Umbilical cord (tissue), 1 donor: ENCODE measurements at regions not wholly inside any gene's neighbourhood (a gene's known extent, or its start where the extent isn't known, plus 50 kb on each side); places are given as distances from the start of the nearest gene placed in this dataset.

Experiments
- DNase-seq: peaks from one replicate; pipeline ENCODE4 v3.0.0-alpha.2; 2015; ENCODE audit warnings: low spot score

DNA sequence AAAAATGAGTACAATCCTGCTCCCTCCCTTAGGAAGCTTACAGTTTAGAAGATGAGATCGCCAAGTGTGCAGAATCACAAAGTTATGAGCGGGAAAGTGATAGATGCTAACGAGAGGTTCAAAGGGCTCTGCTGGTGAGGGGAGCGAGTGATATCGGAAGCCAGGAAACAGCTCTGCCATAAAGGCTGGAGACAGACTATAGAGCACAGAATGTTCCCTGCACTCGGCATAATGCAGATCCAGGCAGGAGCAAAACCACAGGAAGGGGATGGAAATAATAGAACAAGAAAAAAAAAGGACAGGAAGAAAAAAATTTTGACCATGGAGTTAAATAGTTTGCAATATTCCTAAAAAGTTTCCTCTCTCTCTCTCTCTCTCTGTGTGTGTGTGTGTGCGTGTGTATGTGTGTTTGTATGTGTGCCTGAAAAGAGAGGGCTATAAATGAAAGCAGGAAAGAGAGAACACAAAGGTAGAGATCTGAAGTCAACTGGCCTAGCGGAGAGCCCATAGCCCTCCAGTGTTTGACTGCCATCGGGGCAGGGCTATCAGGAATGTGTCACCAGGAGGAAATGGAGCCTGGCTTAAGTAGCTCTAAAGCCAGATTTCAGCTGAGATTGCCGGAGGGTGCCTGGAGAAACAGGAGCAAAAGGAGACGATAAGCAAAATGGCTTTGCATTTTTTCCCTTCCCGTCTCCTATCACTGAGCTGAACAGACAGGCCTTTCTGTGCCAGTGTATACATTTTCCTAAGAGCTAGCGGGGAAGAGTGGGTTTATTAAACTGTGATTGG, 175.8 kb upstream of the LYZL1 start:
- peak; percentile 68 for DNase-seq

DNA sequence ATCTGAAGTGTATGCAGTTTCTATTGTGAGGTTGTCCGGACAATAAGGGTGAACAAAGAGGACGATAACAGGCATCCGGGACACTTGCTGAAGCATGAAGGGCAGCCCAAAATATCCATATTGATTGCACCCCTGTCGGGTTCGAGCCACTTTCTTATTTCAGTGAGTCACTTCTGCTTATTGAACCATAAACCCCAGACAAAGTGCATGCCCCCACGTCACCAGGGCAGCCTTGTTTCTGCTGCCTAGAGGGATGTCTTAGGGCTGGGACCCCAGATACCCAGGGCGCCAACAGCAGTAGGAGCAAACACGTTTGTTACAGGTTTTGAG, 175.3 kb upstream of the LYZL1 start:
- DNase-seq, result no peak

DNA sequence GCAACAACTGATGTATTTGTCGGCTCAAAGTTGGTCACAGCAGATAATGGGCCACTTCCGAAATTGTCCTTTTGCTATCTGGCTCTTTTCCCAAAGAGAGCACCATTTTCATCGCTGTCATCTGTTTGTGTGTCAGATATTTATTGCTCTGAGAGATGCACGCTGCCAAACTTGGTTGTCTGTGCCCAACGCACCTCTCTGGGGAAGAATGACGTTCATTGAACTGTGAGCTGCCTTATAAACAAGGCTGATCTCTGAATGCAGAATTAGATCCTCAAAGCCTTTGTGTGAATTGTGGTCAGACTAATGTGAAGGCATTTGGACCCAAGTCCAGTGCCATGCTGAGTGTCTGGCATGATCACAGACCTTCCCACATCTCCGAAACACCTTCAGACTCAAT, 174.7 kb upstream of the LYZL1 start:
- DNase-seq, result no peak

DNA sequence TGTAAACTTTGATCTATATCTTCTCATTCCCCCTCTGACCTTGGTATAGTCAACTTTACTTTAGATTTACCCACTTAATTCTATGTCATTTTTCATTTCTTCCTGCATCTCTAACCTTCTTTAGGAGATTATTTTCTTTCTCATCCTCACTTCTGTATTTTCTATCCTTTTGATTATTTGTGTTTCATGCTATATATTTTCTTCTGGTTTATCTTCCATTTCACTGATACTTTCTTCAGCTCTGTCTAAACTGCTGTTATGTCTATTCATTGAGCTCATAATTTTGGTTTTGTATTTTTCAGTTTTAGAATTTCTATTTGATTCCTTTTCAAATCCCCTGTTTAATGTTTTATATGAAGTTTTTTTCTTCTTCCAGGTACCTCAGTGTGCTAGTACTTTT, 171.1 kb upstream of the LYZL1 start:
- no peak for DNase-seq

DNA sequence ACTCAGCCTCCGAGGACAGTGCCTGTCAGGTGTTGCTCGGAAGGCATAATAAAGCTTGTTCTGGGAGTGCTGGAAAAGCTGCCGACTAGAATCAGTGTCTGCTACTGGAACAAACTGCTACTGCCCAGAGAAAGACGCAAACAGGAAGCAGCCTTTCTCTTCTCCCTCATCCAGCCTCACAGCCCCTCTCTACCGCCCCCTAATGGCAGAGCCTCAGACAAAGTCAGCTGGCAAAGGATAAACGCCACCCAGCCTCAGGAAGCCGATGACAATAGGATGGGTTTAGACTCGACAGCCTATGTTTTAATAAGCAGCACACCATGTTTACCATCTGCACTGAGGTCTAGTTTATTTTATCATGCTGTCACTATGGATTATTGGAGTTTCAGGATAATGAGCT, 169.5 kb upstream of the LYZL1 start:
- DNase-seq, result no peak

DNA sequence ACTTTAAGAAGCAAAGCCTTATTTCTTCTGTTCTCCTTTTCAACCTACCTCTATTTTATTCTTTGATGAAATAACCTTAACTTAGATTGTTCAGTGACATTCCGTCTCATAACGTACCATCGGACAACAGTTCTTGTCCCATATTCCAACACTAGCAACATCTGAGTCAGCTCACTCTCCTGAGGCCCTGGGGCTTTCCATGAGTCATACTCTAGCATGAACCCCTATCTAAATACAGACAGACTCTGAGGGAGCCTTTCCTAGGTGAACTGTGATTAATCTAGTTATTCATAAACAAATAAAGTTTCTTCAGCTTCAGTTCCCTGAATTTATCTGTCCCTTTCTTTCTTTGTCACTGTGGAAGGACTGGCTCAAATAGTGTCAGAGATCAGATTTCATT, 168.7 kb upstream of the LYZL1 start:
- peak; percentile 77 for DNase-seq

DNA sequence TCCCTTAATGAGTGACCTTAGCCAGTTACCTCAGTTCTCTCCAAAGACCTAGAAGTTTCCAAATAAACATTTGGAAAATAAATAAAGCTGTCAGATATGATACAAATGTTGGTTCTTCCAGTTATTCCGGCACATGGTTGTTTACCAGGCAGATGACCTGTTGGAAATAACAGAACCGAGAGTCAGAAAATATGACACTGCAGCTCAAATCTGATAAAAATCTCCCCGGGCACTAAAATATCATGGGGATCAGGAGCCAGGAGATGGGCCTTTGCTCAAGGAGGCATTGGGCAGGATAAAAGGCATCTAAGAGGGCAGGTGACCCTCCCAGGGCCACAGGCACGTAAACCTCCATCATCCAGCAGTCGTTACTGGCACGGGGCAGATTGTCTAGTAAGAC, 164.0 kb upstream of the LYZL1 start:
- DNase-seq, result no peak

DNA sequence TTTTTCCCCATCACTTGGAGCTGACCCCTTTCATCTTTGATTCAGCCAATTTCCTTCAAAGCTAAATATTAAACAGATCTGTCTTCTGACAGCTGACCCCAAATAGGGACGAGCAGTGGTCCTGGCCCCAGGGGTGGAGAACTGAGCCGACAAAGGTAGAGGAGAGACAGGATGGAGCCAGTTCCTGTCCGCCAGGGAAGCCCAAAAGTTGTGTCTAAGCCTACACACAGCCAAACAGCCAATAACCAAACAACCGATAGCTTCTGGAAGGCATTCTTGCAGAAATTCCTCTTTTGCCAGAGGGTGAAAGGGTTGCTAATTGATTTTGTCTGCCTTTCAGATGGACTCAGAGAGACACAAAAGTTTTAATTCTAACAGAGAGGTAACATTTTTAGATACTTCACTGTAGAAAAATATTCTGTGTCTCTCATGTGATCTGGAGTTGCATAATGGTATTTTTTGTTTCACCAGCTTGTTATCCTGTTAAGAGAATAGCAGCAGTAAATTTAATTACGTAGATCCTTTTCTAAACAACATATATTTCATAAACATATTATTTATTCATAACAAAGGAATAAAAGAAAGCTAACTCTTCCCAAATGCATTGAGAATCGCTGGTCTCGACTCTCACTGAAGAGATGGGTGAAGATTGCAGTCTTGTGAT, 161.7 kb upstream of the LYZL1 start:
- no peak for DNase-seq

DNA sequence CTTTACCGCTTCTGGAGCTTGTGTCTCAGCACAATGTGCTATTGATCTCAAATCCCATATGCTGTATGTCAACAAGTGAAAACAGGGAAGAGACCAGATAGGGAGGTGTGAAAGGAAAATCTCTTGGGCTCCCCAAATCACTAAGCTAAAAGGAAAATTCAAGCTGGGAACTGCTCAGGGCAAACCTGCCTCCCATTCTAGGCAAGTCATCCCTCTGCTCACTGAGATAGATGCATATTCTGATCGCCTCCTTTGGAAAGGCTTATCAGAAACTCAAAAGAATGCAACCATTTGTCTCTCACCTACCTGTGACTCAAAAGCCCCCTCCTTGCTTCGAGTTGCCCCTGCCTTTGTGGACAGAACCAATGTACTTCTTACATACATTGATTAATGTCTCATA, 161.1 kb upstream of the LYZL1 start:
- DNase-seq, result no peak

DNA sequence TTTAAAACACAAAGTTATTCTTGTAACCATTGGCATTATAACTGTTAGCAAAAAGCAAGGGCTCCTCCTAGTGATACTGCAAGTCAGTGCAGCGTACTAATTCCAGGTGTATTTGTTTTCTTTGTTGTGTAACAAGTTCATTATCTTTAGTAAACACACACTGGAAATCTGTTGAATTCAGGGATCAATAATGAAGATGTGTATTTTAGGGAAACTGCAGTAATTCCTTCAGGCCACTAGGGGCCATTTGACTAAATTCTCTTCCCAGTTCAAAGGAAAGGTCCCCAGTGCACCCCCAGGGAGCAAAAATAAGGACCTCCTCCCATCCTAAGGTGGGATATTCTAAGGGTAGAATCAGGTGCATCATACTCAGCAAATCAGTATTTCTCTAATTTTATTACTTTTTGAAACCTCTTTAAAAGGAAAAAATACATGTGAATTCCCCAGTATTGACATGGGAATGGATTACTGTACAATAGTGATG, 158.6 kb upstream of the LYZL1 start:
- no peak for DNase-seq

DNA sequence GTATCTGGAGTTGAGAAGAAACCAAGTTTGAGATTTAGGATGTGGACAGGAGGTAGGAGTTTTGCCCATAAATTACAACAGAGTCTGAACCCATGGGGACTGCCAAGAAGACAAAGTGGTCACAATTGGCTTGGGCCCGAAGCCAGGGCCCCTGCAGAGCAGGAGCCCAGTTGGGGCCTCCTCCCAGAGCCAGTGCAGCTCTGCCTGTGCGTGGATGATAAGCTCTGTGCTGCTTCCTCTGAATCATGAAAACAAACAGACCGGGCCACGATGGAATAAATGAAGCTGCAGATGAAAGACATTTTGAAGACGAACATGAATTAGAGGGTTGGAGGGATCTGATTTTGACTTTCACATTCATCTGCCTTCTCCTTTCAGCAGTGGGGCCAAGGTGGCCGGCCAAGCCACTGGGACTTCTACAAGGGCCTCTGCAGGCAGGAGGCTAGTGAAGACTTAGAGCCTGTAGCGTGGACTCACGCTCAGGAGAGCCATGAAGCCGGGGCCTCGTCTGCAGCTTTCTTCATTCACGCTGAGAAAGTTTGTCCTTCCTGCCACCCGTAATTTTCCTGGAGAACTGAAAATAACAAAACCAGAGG, 156.8 kb upstream of the LYZL1 start:
- DNase-seq, result peak; percentile 72

DNA sequence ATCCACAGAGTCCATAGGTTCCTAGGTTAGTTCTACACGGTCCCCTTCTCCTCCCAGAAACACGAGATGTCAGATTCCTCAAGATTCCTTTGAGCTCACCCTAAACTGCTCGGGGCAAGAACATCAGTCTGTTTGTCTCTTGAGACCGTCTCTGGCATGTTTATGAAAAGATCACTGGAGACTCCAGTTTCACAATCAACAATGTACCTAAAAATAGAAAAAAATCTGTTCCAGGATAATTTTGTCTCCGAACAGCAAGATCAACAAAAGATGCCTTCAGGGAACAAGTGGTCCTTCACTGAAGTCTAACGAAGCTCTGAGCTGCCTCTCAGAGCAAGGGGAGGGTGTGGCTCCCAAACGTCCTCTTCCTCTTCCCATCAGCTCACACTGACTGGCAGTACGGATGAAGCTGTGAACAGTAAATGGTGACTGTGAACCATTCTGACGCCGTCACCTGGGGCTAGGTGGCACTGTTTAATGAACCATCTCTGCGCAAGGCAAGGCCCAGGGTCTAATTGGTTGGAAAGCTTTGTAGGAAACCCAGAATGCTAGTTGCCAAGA, 156.2 kb upstream of the LYZL1 start:
- DNase-seq, result peak; percentile 27

DNA sequence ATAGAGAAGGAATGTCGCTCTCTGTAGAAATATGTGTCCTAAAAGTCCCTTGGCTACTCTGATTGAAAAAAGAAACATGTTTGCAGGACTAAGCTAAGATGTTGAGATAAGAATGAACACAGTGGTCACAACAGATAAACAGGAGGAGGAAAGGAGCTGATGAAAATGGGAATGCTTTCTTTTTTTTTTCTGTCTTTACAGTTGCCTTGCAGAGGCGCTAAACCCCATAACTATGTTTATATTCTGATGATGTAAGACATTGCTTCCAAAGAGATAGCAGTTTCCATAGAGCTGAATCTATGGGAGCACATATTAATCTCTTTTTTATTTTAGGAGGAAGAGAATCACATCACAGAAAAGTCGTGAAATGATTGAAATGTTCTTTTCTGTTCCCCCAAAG, 153.5 kb upstream of the LYZL1 start:
- no peak for DNase-seq

DNA sequence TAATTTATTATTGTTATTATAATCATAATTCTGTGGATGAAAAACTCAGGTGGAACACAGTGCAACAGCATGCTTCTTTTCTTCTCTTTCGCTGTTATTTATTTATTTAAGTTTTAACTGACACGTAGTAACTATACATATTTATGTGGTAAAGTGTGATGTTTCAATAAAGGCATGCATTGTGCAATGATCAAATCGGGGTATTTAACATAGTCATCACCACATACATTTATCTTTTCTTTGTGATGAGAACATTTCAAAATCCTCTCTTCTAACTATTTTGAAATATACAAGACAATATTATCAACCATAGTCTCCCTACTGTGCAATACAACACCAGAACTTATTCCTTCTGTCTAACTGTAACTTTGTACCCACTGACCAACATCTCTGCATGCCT, 152.5 kb upstream of the LYZL1 start:
- no peak for DNase-seq

DNA sequence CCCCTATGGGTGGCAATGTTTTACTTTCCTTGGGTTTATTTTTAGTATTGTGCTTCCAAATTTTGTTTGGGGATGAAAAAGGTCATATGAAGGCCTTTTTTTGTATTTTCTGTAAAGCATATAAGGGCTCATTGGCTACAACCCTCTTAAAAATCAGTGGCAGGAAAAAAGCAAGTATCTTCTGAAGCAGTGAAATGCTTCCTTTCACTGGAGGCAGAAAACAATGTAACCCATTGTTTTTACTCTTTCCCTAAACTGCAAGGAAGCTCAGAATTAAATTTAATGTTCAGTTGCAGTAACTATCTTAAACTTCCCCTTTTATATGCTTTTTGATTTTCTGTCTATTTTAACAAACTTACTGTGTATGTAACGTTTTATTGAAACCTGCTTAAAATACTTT, 148.7 kb upstream of the LYZL1 start:
- no peak for DNase-seq

DNA sequence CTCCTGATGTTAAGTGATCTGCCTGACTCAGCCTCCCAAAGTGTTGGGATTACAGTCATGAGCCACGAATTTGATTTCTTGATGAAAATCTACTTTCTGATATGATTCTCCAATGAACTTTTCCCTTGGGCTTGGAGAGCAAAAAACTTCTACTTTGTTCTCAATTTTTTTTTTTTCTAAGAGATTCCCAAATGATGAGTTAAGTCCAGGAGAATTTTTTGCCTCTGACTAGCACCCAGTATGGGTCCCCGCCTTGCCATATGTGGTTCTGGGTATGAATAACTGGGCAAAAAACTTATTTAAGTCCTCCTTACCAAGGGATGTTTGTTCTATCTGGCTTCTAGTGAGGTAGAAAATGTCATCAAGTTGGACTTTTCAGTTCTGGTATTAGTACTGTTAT, 147.9 kb upstream of the LYZL1 start:
- DNase-seq, result peak; percentile 71

DNA sequence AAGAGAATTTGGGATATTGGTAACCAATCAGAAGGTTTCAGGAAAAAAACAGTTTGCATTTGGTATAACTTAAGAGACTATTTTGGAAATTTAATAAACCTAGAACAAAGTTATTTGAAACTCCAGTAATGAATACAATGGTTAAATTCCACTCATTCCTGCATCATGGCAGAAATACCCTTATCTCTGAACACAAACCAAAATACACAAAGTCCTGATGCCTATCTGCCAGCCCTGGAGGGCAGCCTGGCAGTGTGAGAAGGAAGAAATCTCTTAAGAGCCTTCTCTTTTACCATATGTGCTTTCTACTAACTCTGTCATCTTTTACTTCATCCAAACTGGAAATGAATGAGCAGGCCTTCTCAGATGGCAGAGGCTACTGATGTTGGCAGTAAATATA, 147.1 kb upstream of the LYZL1 start:
- DNase-seq, result peak; percentile 60

DNA sequence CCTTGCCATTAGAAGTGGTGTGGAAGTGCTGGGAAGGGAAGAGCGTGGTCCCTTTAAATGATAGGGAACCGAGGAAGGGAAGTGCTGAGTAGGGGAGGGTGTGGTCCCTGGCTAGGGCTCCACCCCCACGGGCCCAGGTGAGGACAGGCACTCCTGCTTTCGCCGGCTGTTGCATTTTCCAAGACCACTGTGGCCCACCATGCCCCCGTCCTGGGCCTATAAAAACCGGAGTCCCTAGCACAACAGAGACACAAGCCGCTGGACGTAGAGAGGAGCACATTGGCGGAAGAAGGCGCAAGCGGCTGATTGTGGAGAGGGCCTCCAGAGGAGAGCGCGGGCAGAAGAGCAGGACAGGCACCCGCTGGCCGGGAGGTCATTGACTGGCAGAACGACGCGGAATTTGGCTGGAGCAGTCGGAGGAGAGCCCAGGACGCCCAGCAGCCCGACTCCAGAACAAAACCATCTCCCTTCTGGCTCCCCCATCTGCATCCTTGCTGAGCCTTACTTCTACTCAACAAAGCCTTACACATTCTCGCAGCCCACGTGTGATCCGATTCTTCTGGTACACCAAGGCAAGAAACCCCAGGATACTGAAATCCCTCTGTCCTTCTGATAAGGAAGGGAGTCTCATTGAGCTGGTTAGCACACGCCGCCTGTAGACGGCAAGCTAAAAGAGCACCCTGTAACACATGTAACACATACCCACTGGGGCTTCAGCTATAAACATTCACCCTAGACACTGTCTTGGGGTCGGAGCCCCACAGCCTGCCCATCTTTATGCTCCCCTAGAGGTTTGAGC, 146.2 kb upstream of the LYZL1 start:
- no peak for DNase-seq

DNA sequence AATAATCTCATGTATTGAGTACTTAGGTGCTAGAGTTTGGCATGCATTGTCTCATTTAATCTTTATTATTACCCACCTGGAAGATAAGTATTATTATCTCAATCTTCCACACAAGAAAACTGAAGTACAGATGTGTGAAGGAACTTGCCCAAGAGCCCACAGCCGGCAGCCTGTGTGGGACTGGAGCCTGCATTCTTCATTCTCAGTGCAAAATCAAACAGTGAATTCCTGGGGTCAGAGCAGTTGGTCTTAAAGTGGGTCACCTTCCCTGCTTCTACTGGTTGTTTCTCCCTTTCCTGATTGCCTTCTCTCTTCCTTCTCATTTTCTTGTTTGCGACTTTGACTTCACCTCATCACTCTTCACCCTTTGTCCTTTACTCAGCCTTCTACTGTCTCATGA, 144.7 kb upstream of the LYZL1 start:
- no peak for DNase-seq

DNA sequence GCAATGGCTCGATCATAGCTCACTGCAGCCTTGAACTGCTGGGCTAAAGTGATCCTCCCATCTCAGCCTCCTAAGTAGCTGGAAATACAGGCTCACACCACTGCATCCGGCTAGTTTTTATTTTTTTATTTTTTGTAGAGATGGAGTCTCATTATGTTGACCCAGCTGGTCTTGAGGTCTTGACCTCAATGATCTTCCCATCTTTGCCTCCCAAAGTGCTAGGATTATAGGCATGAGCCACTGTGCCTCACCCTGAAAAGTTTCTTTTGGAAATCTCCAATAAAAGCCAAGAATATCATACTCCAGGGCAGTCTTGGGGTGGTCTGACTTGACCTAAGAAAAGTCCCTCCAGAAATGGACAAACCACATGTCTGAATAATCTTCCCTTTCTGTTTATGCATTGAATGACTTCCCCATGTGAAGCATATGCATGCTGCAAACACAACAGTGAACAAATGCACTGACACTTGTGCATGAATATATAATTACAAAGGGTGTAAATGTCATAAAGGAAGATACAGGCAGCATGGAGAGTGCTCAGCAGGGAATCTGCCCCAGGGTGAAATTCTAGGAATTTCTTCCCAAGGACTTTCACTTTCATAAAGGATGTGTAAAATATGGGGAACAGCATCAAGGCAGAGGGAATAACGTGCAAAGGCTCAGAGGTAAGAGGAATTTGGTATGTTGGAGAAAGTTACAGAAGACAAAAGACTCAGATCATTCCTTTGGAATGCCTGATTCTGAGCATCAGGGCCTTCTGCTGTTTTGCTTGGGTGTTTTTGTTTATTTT, 142.4 kb upstream of the LYZL1 start:
- no peak for DNase-seq

DNA sequence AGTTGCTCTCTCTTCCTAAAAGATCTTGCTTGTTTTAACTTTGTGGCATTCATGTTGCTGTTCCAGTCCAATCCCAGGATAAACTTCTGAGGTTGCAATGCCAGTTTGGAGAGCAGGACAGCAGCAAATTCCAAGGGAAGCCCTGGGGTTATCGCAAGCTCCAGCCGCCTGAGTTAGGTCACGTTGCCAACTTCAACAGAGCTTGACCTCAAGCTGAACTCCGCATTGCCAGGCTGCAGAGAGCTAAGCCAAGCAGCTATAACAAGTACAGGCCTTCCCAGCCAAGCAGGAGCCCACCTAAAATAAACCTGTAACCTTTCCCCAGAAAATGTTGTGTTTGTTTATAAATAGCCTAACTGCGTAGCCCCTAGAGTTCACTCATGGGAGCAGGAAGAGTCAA, 138.9 kb upstream of the LYZL1 start:
- DNase-seq, result peak; percentile 88
